Loucy (cell line): ENCODE measurements at regions not wholly inside any gene's neighbourhood (a gene's known extent, or its start where the extent isn't known, plus 50 kb on each side); places are given as distances from the start of the nearest gene placed in this dataset.
"Not testable (repeated sequence)": the region's sequence is repeated elsewhere in the genome, so short reads cannot be mapped to it uniquely, and the experiment has no call there.

ENCODE experiments used
- CTCF ChIP-seq: fragments of 200-600 bp; sonication (generic); conservative IDR thresholded peaks from 2 replicates; pipeline ENCODE4 v1.5.1; 2014; ENCODE audit warnings: mild to moderate bottlenecking, antibody characterized with exemption, low read length
- EZH2phosphoT487 ChIP-seq: fragments of 200-600 bp; IDR thresholded peaks from 2 replicates; pipeline ENCODE4 v1.6.1; 2018; ENCODE audit warnings: antibody characterized with exemption, mild to moderate bottlenecking, moderate library complexity, borderline replicate concordance

GRCh38 chr7:153957677-153958076 is 94.5 kb upstream of the DPP6 start:
- TF ChIP-seq CTCF, EZH2phosphoT487: not testable (repeated sequence)
